Muscle of leg (tissue), 3 donors: ENCODE measurements at regions not wholly inside any gene's neighbourhood (a gene's known extent, or its start where the extent isn't known, plus 50 kb on each side); places are given as distances from the start of the nearest gene placed in this dataset.
A peak's percentile ranks its signal among the peaks of the same experiment; 100 is the strongest.

Experiments used
- DNase-seq: peaks from one replicate; pipeline ENCODE4 v3.0.0; 2013
- H3K27ac ChIP-seq: one replicate; pipeline ENCODE4 v1.5.1; 2013; ENCODE audit warnings: mild to moderate bottlenecking, low read length, control low read depth
- H3K27me3 ChIP-seq: one replicate; pipeline ENCODE4 v1.6.1; 2013; ENCODE audit warnings: low read length; ENCODE audit not compliant: control insufficient read depth, insufficient read depth
- H3K36me3 ChIP-seq: one replicate; pipeline ENCODE4 v1.6.1; 2013; ENCODE audit warnings: low read length; ENCODE audit not compliant: control insufficient read depth, insufficient read depth
- H3K4me1 ChIP-seq: one replicate; pipeline ENCODE4 v1.6.1; 2013; ENCODE audit warnings: low read length; ENCODE audit not compliant: control insufficient read depth, insufficient read depth
- H3K4me3 ChIP-seq: one replicate; pipeline ENCODE4 v1.5.1; 2013; ENCODE audit warnings: low read length, control low read depth
- H3K9me3 ChIP-seq: replicated peaks from 2 replicates; pipeline ENCODE4 v1.6.1; 2013; ENCODE audit warnings: low read depth, low read length; ENCODE audit not compliant: control insufficient read depth
- WGBS: methylation state at CpG from one replicate; pipeline ENCODE4 v1.1.5; 2013; ENCODE audit warnings: missing lambda C conversion rate; ENCODE audit not compliant: insufficient coverage; 5-methylcytosine and 5-hydroxymethylcytosine counted together

DNA sequence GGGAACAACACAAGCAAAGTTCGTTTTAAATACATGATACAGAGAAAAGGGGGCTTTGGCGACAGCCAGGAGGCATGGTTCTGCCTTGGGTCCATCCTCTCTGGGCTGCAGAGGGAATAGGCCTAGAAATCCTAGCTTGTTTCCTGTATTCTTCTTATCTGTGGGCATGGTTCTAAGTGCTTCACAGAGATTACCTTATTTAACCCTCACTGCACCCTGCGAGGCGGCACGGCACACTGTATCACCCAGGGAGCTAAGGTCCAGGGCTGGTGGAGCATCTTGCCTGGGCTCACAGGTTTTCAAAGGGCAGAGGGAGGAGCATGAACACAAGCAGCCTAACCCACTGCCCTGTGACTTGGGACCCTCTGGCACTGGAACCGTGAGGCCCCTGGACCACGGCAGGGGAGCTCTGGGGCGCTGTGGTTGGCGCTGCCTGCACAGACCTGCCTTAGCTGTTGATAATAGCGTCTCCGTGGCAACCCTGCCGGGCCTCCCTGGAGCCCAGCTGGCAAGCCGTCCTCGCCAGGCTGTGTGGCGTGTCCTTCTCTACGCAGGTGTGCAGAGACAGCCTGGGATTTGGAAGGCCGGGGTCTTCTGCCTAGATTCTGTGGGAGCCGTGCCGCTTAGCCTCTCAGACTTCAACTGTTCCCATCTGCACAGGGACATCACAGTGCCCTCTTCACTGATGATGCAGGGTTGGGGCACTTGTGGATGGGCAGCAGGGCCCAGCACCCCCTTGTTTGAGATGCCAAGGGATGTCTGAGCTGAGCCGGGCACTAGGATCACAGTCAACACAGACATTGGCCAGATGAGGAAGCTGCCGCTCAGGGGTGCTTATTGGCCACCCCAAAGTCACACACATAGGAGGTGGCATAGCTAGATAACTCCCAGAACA lies 154.6 kb upstream of the TLE3 start:
- Histone ChIP-seq H3K27me3 (peaks cover 13% of the 10 kb centered on the region), H3K27ac (no peak overlapping the region), H3K36me3 (no peaks in the 10 kb centered on the region), H3K4me1 (peaks cover 24% of the 10 kb centered on the region), H3K9me3 (no peaks in the 10 kb centered on the region), H3K4me3 (no peak overlapping the region)
- DNase-seq, result no peak
- WGBS, result 90% methylated on average over 15 of the region's 21 CpGs

- Histone ChIP-seq H3K36me3 (no peaks in the 10 kb centered on the region), H3K4me1 (peaks cover 24% of the 10 kb centered on the region), H3K4me3 (no peak overlapping the region), H3K27me3 (peaks cover 10% of the 10 kb centered on the region), H3K27ac (no peak overlapping the region), H3K9me3 (no peaks in the 10 kb centered on the region)
- WGBS, result 95% methylated on average over 9 of the region's 11 CpGs
- DNase-seq, result no peak
These were observed 153.7 kb upstream of the TLE3 start for GRCh38 chr15:70251246-70251990.

GRCh38 chr15:70250208-70251201 lies 152.8 kb upstream of the TLE3 start:
- no peak overlapping the region for H3K4me3 ChIP-seq

DNA sequence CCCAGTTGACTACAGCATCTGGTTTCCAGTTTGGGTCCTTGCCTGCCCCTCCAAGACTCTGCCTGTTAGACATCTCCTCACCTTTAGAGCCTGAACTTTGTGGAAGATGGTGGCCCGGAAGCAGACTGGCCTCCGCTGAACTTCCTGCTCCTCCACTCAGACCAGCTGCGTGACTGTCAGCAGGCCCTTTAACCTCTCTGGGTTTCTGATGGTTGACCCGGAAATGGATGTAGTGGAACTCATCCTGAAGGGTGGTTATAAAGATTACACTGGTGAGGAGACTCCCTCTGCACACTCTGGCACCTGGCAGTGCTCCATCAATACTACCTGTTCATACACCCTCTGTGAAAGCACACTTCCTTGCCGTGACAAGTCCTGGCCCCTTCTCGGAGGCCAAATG lies 151.9 kb upstream of the TLE3 start:
- no peak for DNase-seq
- H3K36me3 ChIP-seq, result no peaks in the 10 kb centered on the region
- H3K4me1 ChIP-seq, result peaks cover 19% of the 10 kb centered on the region
- H3K27me3 ChIP-seq, result peaks cover 5% of the 10 kb centered on the region
- no peaks in the 10 kb centered on the region for H3K9me3 ChIP-seq
- no peak overlapping the region for H3K4me3 ChIP-seq
- H3K27ac ChIP-seq, result no peak overlapping the region
- WGBS, result no CpG with 5 or more reads among the region's 6 CpGs

More at GRCh38 chr15:70250208-70251201, 152.8 kb upstream of the TLE3 start:
- no peaks in the 10 kb centered on the region for H3K9me3 ChIP-seq
- no peaks in the 10 kb centered on the region for H3K36me3 ChIP-seq
- peaks cover 24% of the 10 kb centered on the region for H3K4me1 ChIP-seq
- WGBS, result 64% methylated on average over 20 of the region's 27 CpGs
- peaks cover 5% of the 10 kb centered on the region for H3K27me3 ChIP-seq
- peak; percentile 92 for DNase-seq
- no peak overlapping the region for H3K27ac ChIP-seq

- no peak overlapping the region for H3K27ac ChIP-seq
- H3K36me3 ChIP-seq, result no peaks in the 10 kb centered on the region
- WGBS, result 90% methylated on average over 8 of the region's 12 CpGs
- H3K4me3 ChIP-seq, result no peak overlapping the region
- peaks cover 5% of the 10 kb centered on the region for H3K27me3 ChIP-seq
- H3K9me3 ChIP-seq, result no peaks in the 10 kb centered on the region
- no peak for DNase-seq
- H3K4me1 ChIP-seq, result peaks cover 20% of the 10 kb centered on the region
These were observed 150.7 kb upstream of the TLE3 start for GRCh38 chr15:70248116-70249025.

- 100% methylated on average over 1 of the region's 6 CpGs for WGBS
- DNase-seq, result no peak
- H3K27ac ChIP-seq, result no peak overlapping the region
- H3K27me3 ChIP-seq, result peaks cover 5% of the 10 kb centered on the region
- H3K4me3 ChIP-seq, result no peak overlapping the region
- H3K9me3 ChIP-seq, result no peaks in the 10 kb centered on the region
- H3K4me1 ChIP-seq, result peaks cover 20% of the 10 kb centered on the region
- no peaks in the 10 kb centered on the region for H3K36me3 ChIP-seq
These were observed 149.6 kb upstream of the TLE3 start for GRCh38 chr15:70247281-70247680.

DNA sequence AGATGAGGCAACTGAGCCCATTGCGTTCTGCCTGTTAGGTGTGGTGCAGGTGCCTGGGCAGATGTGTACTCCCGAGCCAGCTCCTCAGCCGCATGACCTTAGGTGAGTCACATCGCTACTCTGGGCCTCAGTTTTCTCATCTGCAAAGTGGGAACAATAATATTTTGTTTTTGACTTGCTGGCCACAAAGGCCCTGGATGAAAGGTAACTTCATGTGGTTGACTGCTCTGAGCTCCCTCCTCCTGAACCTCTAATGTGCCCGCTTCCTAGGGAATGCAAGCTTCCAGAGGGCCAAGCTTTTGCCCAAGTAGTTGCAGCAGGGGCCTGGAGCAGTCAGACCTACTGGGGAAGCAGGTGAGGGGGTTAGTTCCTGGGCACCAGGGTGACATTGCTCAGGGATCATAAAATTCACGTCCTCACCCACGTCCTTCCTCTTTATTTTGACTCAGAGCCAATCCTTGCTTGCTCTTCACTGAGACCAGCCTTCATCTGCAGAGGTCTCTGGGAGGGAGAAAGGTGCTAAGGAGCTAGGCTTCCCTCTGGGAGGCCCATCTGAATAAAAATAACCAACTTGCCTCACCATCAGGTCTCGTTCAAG lies 149.0 kb upstream of the TLE3 start:
- no peak overlapping the region for H3K27ac ChIP-seq
- H3K4me1 ChIP-seq, result peaks cover 20% of the 10 kb centered on the region
- H3K36me3 ChIP-seq, result no peaks in the 10 kb centered on the region
- no peak for DNase-seq
- H3K4me3 ChIP-seq, result no peak overlapping the region
- H3K27me3 ChIP-seq, result peaks cover 5% of the 10 kb centered on the region
- 96% methylated on average over 4 of the region's 8 CpGs for WGBS
- no peaks in the 10 kb centered on the region for H3K9me3 ChIP-seq

DNA sequence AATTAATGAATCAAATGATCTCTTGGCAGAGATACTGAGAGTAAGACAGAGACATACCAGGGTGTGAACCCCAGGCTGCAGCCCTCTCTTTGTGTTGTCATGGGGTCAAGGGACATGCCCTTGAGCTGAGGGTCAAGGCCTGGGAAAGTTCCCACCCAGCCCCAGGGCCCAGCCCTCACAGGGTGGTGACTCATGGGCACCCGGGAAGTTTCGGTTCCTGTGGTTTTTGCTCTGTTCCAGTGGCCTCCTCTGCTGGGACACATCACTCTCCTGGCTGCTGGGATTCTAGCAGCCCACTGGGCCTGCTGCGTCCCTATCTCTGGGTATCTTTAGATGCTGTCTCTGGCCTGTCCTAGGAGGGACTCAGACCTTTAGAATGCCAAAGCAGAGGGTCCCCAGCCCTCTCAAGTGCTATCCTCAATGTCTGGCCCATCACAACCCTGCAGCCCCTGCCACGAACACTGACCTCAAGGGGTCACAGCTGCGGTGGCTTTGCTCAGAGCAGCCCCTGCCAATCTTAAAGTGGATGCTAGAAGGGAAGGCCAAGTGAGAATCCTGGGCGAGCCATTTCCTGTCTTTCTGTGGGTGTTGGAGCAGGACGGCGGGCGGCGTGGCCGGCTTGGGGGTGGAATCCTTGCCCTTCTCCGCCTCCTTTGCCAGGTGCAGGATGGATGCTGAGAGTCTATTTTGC lies 148.4 kb upstream of the TLE3 start:
- Histone ChIP-seq H3K4me1 (peaks cover 18% of the 10 kb centered on the region), H3K27ac (no peak overlapping the region), H3K36me3 (no peaks in the 10 kb centered on the region), H3K4me3 (no peak overlapping the region), H3K27me3 (peaks cover 5% of the 10 kb centered on the region), H3K9me3 (no peaks in the 10 kb centered on the region)
- 85% methylated on average over 9 of the region's 12 CpGs for WGBS
- DNase-seq, result peak; percentile 54
